HG03103 (cell line): ENCODE measurements at regions not wholly inside any gene's neighbourhood (a gene's known extent, or its start where the extent isn't known, plus 50 kb on each side); places are given as distances from the start of the nearest gene placed in this dataset.
A peak's percentile ranks its signal among the peaks of the same experiment; 100 is the strongest.

ENCODE experiments used
- ATAC-seq: cut with Tn5 transposase; IDR thresholded peaks from one replicate; pipeline ENCODE4 v1.9.1; 2021; ENCODE audit warnings: low read depth; ENCODE audit not compliant: unreplicated experiment

GRCh38 chr13:73776151-73776785, 357.9 kb downstream of the KLF12 start:
- ATAC-seq, result no peak

DNA sequence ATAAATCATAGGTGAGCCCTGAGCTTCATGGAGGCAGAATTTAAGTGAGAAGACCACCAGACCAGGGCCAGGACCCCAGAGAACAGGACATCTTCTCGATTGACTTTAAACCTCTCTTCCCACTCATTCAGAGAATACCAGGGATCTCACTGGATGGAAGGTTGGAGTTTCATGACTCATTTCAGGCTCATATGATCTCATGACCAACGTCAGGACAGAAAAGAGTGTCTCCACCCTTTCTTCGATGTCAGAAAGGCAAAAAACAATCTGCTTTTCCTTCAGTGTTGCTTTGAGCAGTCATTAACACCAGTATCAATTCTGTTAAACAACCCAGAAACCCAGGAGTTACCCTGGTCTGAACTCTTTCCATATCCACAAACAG, 361.0 kb downstream of the KLF12 start:
- ATAC-seq, result no peak

DNA sequence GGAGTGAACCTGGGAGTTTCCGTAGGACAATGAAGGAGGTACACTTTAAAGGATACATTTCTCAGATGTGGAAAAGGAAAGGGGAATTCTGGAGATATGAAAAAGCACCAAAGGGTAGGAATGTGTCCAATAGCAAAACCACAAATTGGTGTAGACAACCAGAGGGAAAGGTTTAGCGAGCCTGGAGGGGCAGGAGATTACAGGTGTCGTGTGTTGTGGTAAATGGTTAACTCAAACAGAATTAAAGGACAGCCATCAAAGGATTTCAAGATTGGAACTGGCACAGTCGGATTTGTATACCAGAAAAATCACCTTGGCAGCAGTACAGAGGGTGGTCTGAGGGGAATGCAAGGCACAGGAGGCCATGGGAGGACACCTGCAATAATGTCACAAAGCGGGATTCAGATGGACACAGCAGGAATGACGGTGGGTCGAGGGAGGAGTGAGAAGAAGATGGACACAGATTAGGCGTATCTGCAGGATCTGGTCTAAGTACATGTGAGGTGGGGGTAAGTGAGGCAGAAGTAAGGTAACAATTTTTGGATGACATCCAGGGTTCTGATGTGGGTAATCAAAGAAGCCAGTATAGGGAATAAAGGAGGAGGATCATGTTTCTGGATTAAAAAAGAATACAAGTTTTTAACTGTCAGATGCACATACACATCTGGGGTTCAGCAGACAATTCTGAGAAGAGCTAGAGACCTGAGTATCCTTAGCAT, 361.6 kb downstream of the KLF12 start:
- ATAC-seq, result no peak

- ATAC-seq, result peak; percentile 36
Measured at GRCh38 chr13:73767747-73768315, 366.4 kb downstream of the KLF12 start.

GRCh38 chr13:73767191-73767741, 366.9 kb downstream of the KLF12 start:
- ATAC-seq, result peak; percentile 36

DNA sequence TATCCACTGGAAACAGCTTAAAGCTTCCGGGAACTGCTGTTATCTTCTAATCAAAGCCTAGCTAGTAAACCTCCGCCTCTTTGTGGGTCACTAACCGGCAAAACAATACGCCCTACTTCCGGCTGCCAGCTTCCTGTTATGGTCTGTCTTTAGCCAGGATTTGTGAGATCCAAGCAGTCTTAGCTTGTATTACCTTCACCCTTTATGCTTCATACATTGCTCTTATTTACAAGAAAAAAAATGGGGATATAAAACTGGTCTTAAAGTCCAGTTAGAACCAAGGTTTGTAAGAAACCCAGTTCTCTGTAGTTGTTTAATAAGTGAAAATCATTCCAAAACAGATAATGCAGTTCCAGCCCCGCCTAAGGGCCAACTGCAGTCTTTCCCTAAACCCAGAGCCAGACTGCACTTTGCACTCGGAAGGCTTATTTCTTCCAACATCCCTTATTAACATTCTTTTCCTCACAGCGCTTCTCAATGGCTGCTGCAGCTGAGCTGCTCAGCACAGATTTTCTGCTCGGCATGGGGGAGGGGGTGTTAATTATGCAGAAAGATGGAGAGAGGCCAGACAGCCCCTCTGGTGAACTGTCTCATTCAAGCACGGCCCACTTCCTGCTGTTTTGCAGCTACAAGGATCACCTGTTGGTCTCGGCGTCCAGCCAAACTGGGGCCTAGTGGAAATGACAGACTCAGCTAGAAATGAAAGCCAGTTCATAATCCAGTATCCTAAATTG, 368.4 kb downstream of the KLF12 start:
- ATAC-seq, result peak; percentile 62

DNA sequence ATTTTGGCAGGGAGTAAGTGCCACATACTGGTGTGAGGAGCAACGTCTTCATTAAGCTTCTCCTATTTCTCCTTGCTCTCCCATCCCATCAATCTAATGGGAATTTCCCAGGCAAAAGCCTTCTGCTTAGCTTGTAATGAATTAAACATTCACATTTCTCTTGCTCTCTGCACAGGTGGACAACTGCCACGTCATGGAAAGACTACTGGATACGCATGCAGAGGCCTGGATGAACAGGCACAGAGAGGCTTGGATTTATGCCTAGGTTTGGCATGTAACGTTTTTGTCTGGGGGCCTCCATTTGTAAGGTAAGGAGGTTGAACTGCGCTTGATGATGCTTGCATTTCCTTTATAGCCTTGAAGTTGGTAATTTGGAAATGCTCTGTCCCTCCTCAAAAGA, 374.8 kb downstream of the KLF12 start:
- ATAC-seq, result no peak

DNA sequence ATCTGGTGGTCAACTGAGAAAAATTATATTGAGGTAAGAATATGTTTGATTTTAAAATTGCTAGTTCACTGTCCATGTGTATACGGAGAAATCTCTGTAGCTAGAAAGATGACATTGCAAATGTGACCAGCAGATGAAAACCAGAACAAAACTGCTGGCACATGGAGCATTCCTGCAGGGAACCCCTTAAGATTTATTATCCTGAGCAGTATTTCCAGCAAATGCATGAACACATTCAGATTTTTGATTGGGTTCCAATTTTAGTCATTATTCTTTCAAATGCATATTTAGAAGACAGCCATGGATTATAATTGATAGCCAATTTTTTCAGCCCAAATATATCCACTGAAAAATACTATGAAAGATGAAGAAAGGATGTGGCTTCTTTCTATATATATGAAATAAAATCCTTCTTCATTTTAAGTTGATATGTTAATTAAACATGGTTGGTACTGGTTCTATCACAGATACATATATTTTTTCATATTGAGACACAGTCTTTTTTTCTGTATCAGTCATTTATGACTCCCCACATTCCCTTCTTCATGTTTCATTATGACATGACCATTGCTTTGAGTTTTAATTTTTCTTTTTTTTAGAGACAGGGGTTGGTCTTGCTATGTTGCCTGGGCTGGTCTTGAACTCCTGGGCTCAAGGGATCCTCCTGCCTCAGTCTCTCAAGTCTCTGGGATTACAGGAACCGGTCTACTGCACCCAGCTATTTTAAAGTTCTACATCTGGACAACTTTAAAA, 376.5 kb downstream of the KLF12 start:
- no peak for ATAC-seq

DNA sequence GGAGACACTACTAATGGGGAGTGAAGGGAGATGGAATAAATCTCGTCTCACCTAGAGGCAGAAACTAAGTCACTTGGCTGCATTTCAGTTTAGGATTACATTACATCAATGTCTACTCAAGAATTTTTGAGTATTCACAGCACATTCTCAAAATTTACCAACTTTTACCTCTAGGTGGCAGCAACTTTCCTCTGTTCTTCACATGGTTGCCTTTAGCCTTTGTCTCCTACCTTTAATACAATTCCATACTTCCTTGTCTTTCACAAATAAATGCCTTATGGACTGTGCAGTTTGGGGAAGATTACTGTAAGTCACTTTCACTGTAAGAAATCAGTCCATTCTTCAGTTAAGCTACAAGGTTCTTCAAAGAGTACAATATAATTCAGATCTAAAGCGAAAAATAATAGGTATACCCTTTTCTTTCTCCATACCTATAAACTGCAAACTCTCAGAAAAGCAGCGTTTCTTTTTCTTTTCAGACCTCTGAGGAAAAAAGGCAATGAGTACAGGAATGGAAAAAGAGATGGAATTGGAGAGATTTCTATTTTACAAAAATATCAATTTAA, 379.4 kb downstream of the KLF12 start:
- ATAC-seq, result peak; percentile 57

DNA sequence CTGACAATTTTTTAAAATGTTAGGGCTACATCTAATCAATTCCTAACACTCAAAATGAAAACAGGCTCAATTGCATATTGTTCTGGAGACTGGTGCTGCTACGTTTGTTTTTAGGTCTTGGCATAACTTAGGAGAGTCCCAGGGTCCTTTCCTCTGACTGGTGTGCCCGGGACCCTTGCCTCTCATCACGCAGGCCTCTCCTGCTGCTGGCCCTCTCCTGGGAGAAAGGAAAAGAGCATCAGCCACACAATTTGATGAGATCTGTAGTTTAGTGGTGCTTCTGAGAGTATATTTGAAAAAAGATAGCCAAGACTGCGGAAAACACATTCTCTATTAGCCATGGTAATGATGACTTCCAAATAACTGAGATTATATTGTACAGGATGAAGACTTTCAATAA, 380.0 kb downstream of the KLF12 start:
- no peak for ATAC-seq

DNA sequence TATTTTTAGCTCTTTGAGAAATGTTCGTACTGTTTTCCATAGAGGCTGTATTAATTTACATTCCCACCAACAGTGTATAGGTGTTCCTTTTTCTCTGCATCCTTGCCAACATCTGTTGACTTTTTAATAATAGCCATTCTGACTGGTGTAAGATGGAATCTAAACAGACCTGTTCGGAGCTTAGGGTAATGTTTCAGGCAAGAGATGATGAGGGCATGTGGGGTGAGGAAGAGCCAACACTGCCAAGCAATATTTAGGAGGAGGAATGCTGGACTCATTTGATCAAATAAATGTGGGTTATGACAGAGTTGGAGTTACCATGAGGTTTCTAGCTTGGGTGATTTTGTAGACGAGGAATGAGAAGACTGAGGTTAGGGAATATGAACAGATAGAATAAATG, 382.9 kb downstream of the KLF12 start:
- ATAC-seq, result no peak

DNA sequence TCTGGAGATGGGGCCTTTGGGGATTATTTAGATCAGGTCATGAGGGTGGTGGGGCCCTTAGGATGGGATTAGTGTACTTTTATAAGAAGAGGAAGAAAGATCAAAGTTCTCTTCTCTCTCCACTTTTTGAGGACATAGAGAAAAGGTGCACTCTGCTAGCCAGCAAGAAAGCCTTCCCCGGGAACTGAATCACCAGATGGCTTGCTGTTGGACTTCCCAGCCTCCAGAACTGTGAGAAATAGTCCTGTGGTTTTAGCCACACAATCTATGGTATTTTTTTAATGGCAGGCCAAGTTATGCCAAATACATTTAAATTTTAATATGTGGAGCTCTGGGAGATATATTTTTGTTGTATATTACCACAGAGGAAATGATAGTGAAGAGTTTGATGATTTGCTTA, 385.8 kb downstream of the KLF12 start:
- no peak for ATAC-seq

GRCh38 chr13:73745190-73745589, 389.0 kb downstream of the KLF12 start:
- no peak for ATAC-seq

DNA sequence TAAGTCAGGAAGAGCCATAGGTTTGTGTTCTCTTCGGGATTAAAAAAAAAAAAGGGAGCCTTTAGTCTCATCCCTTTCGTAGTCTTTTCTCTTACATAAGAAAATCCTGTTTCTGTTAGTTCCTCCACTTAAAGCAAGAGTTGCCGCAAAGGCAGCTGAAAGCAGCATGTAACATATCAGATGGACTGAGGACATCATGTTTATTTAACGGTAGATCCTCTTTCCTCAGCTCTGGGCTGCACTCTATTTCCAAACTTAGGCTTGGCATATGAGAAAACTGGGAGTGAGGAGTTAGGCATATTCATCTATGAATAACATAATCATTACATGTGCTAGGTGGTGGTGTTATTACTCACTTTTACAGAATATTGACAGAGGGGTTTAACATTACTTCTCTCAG, 391.2 kb downstream of the KLF12 start:
- ATAC-seq, result no peak

DNA sequence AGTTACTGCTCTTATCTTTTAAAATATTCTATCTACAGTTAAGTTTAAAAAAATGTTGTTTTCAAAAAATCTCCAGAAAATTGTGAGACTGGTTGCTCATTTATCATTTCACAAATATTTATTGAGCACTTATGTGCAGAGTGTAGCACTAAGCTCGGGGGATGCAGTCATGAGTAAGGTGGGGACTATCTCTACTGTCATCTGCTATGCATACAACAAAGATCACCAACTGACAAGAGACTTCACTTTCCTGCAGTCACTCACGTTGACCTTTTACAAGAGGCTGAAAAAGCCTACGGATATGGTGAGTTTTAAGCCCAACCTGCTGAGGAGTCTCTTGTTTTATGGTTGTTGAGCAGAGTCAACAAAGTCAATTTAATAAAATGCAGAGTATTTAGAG, 392.5 kb downstream of the KLF12 start:
- ATAC-seq, result no peak

DNA sequence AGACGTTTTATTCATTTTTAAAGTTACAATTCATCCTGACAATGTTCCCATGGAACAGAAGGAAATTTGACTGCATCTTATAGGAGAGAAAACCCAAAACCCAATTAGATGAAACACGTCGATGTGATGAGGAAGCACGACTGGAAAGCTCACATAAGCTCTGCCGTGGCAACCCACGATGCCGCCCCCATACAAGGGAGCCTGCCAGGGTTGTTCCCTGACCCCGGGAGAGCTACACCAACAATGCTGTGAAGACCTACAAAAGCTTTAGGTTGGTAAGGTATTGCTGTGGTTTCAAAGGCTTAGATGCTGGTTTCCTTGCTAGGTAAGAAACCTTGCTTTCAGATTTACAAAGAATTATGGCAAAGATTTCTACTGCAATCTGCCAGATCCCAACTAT, 393.1 kb downstream of the KLF12 start:
- no peak for ATAC-seq

- no peak for ATAC-seq
Measured at GRCh38 chr13:73740666-73741065, 393.5 kb downstream of the KLF12 start.

DNA sequence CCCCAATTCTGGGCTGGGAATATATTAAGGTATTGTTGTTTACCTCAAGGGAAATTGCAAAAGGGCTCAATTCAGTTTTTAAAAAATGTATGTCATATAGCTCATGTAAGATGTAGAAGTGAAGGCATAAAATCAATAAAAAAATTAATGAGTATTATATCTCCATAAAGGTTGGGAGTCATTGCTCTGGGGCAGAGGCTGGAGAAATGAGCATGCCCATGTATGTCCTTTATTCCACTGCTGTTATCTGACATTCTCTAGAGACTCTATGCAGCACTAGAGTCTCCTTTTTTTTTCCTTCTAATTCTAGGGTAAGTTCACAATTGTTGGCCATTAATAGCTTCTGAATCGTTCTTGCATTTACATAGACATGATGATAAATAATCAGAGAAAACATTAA, 394.8 kb downstream of the KLF12 start:
- ATAC-seq, result no peak

- ATAC-seq, result no peak
Measured at GRCh38 chr13:73738626-73739025, 395.6 kb downstream of the KLF12 start.

DNA sequence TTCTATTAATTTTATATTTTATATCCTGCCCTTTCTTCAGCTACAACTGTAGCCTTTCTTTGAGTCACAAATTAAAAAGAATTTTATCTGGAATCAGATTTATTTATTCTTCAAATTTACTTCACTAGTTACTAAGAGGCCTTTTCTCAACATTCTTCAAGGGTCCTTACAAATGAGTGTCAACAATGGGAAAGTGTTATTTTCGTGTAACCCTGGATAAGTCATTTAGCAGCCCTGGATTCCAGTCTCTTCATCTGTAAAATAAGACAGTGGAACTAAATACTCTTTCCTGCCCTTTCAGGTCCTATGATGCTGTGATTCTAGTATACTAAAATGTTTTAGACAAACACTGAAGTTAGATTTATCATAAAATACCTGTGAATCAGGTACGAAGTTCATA, 397.0 kb downstream of the KLF12 start:
- ATAC-seq, result no peak
